ENCODE measurements at regions not wholly inside any gene's neighbourhood (a gene's known extent, or its start where the extent isn't known, plus 50 kb on each side); places are given as distances from the start of the nearest gene placed in this dataset.

DNA sequence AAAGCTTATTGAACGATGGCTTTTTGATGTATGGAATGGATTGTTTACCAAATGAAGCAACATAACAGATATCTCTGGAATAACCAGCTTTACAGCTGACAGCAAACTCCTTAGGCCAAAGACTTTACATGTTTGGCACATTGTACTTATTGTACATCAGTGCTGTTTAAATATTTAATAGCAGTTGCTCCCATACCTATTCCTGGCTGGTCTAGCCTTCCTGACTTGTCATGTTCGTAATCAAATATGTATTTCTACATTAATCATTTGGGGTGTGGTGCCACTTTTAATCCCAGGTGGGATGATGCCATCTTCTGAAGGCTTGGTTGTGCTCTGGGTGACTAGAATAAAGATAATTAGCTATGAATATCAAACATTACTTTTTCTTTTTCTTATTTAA lies 67.4 kb upstream of the FRY start:
- DNase-seq, result no peak

DNA sequence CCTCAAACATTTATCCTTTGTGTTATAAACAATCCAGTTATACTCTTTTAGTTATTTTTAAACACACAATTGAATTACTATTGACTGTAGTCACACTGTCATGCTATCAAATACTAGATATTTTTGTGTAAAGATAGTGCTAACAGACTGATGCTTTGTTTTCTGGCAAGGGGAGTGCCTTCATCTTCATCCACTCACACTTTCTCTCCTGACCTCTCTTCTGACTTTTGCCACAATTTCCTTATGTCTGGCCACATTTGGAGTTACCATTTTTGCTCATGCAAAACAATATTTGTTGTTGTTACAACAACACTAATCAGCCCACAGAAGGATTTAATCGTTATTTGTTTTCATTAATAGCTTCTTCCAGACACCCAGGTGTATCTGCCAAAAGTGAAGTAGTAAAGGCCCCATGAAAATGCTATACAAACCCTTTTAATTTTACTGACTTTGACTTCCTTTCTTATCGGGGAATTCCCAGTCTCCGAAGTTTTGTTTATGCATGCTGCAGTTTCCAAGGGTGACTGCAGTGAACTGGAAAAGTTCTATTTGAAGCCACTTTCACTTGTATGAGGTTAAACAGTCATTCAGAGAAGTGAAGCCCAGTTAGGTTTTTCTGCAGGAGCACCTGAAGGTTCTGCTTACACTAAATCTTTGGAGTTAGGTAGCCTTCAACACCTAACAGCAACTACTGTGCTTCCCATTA lies 66.1 kb upstream of the FRY start:
- DNase-seq, result no peak

- no peak for DNase-seq
Observed at GRCh38 chr13:31967155-31967554, 64.4 kb upstream of the FRY start.

- no peak for DNase-seq
Observed at GRCh38 chr13:31968473-31968872, 63.1 kb upstream of the FRY start.

DNA sequence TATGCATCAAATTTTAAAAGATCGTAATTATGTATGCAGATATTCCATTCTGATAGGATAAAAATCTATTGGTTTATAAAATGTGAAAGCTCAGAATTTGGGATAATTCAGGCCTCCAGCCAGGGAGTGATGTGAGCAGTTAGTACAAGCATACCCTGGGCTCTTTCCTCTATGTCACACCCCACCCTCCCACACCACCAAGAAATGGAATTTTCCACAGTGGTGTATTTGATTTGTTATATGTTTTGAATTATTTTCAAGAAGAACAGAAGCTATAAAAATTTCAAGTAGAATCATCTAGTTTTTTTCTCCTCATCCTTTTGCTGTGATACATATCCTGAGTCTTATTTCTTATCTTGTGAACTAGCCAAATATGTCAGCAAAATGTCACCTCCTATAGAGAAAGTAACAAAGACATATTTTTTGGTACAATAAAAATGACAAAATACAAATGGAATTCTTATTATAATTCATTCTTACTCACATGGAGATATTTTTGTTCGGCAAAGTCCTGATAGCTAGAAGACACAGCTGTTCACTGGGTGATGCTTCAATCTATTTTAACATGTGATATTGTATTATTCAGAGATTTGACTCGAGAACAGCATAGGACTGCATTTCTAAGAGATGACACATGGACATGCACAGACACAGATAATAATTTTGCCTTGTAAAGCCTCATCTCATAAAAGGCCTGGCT lies 61.2 kb upstream of the FRY start:
- DNase-seq, result no peak

DNA sequence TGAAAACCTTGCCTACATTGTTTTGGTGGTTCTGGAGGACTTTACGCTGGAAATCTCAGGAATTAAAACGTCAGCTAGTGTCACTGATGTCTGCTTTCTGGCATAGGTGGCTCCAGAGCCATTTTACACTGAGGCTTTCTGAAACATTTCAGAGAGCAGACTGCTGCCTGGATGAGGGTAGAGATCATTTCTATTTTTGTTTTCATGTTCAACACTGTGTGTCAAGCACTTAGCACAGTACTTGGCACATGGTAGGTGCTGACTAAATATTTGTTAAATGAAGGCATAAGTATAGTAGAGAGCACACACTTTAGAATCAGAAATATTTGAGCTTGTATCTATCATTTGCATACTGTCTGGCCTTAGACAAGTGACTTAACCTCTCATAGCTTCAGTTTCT lies 59.1 kb upstream of the FRY start:
- DNase-seq, result no peak

DNA sequence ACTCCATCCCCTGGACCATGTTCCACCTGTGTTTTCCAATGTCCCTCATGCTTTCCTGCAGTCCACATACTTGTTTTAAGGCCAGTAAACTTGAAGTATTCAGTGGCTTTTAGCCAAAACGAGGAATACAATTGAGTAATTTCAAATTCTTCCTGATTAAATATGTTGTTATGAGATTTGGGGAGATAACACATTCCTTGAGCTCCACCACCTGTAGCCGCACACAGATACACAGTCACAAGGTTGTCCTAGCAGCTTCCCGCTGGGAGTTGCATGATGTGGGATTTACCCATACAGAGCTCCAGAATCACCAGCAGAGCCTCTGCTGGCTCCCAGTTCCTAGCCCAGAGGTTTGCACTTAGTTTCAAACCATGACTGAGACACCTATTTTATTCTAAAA lies 53.6 kb upstream of the FRY start:
- no peak for DNase-seq

DNA sequence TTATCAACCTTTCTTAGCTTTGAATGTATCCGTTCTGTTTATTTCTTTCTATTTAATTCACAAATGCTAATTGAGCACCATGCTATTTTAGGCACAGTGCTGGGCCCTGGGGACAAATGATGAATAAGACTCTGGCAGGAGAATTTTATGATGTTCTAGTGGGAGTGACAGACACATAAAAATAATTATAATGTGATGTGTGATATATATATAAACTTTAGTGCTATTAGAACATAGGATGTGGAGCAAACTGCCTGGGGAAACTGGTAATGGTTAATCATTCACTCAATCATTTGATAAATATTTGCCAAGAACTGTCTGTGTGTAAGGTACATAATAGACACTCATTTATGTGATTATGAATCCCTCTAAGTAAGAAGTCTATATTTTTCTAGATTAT lies 50.7 kb upstream of the FRY start:
- no peak for DNase-seq
